WTC11 (cell line): ENCODE measurements at regions not wholly inside any gene's neighbourhood (a gene's known extent, or its start where the extent isn't known, plus 50 kb on each side); places are given as distances from the start of the nearest gene placed in this dataset.

Experiments used
- ATAC-seq: fragments of 200-7000 bp; cut with Tn5 transposase; 2 replicates; pipeline ENCODE4 v1.10.0; 2021; ENCODE audit warnings: mild to moderate bottlenecking, moderate library complexity
- CTCF ChIA-PET: fragments of 300-600 bp; sonication (Branson Sonifier 250); formaldehyde crosslinking; loops from one replicate; lab custom pipeline; 2021; ENCODE audit warnings: antibody characterized with exemption; lab: Charles Lee
- POLR2A ChIA-PET: fragments of 350-600 bp; sonication (Branson Sonifier 250); formaldehyde crosslinking; loops from one replicate; lab custom pipeline; 2021; ENCODE audit warnings: antibody characterized with exemption; lab: Charles Lee
- DNase-seq: peaks from one replicate; pipeline ENCODE4 v3.0.0; 2021; ENCODE audit warnings: low spot score
- H3K27ac Mint-ChIP-seq: 2 replicates; pipeline ENCODE4 v1.8.0; 2021; ENCODE audit warnings: mixed read lengths
- H3K27me3 Mint-ChIP-seq: 2 replicates; pipeline ENCODE4 v1.8.0; 2021; ENCODE audit warnings: low read depth, mild to moderate bottlenecking, moderate library complexity, mixed read lengths
- H3K36me3 Mint-ChIP-seq: 2 replicates; pipeline ENCODE4 v1.8.0; 2021; ENCODE audit warnings: mixed read lengths
- H3K4me1 Mint-ChIP-seq: 2 replicates; pipeline ENCODE4 v1.8.0; 2022; ENCODE audit warnings: mixed read lengths
- H3K4me3 Mint-ChIP-seq: 2 replicates; pipeline ENCODE4 v1.8.0; 2021; ENCODE audit warnings: mild to moderate bottlenecking, moderate library complexity, mixed read lengths
- H3K9me3 Mint-ChIP-seq: 2 replicates; pipeline ENCODE4 v1.8.0; 2021; ENCODE audit warnings: mixed read lengths
- ARID4B ChIP-seq: sonication (generic); formaldehyde crosslinking; IDR thresholded peaks from 2 replicates; pipeline ENCODE4 v1.8.0; 2023; ENCODE audit warnings: missing genetic modification reagents, mild to moderate bottlenecking, borderline replicate concordance
- ATF3 ChIP-seq: sonication (generic); formaldehyde crosslinking; conservative IDR thresholded peaks from 2 replicates; pipeline ENCODE4 v1.8.1; 2022; ENCODE audit warnings: mild to moderate bottlenecking, missing genetic modification reagents
- CBFB ChIP-seq: sonication (generic); formaldehyde crosslinking; IDR thresholded peaks from 2 replicates; pipeline ENCODE4 v1.8.1; 2022; ENCODE audit warnings: mild to moderate bottlenecking, low read depth, missing genetic modification reagents
- CDX4 ChIP-seq: fragments of 250-450 bp; sonication (Bioruptor Pico); IDR thresholded peaks from 2 replicates; pipeline ENCODE4 v1.9.0; 2021; ENCODE audit warnings: moderate library complexity, mild to moderate bottlenecking, inconsistent platforms, borderline replicate concordance
- CREM ChIP-seq: sonication (generic); formaldehyde crosslinking; IDR thresholded peaks from 2 replicates; pipeline ENCODE4 v1.8.1; 2022; ENCODE audit warnings: mild to moderate bottlenecking, missing genetic modification reagents, moderate library complexity
- E2F4 ChIP-seq: sonication (generic); formaldehyde crosslinking; IDR thresholded peaks from 2 replicates; pipeline ENCODE4 v1.8.1; 2022; ENCODE audit warnings: low read depth, mild to moderate bottlenecking, moderate library complexity, missing genetic modification reagents, borderline replicate concordance
- EMX1 ChIP-seq: fragments of 250-450 bp; sonication (Bioruptor Pico); IDR thresholded peaks from 2 replicates; pipeline ENCODE4 v1.8.0; 2021; ENCODE audit warnings: mild to moderate bottlenecking
- ETV6 ChIP-seq: sonication (generic); formaldehyde crosslinking; IDR thresholded peaks from 2 replicates; pipeline ENCODE4 v1.8.1; 2022; ENCODE audit warnings: mild to moderate bottlenecking, missing genetic modification reagents
- FOXP1 ChIP-seq: sonication (generic); formaldehyde crosslinking; IDR thresholded peaks from 2 replicates; pipeline ENCODE4 v1.8.0; 2022; ENCODE audit warnings: missing genetic modification reagents, mild to moderate bottlenecking, moderate library complexity, borderline replicate concordance
- IRF2 ChIP-seq: sonication (generic); formaldehyde crosslinking; IDR thresholded peaks from 2 replicates; pipeline ENCODE4 v1.8.0; 2022; ENCODE audit warnings: low read depth, missing genetic modification reagents, borderline replicate concordance
- KAT7 ChIP-seq: sonication (generic); formaldehyde crosslinking; IDR thresholded peaks from 2 replicates; pipeline ENCODE4 v1.8.1; 2023; ENCODE audit warnings: missing genetic modification reagents, mild to moderate bottlenecking, borderline replicate concordance
- MAX ChIP-seq: sonication (generic); formaldehyde crosslinking; IDR thresholded peaks from 2 replicates; pipeline ENCODE4 v1.8.0; 2022; ENCODE audit warnings: mild to moderate bottlenecking, missing genetic modification reagents
- NR1H2 ChIP-seq: sonication (generic); formaldehyde crosslinking; IDR thresholded peaks from 2 replicates; pipeline ENCODE4 v1.9.0; 2021; ENCODE audit warnings: mild to moderate bottlenecking, moderate library complexity, missing genetic modification reagents
- NR3C1 ChIP-seq: sonication (generic); formaldehyde crosslinking; conservative IDR thresholded peaks from 2 replicates; pipeline ENCODE4 v1.8.1; 2023; ENCODE audit warnings: low read depth, mild to moderate bottlenecking, missing genetic modification reagents
- PRDM15 ChIP-seq: sonication (generic); formaldehyde crosslinking; IDR thresholded peaks from 2 replicates; pipeline ENCODE4 v1.8.0; 2022; ENCODE audit warnings: missing genetic modification reagents
- PRRX2 ChIP-seq: fragments of 250-450 bp; sonication (Bioruptor Pico); IDR thresholded peaks from 2 replicates; pipeline ENCODE4 v1.8.0; 2021; ENCODE audit warnings: mild to moderate bottlenecking
- RELA ChIP-seq: sonication (generic); formaldehyde crosslinking; IDR thresholded peaks from 2 replicates; pipeline ENCODE4 v1.8.1; 2022; ENCODE audit warnings: missing genetic modification reagents, mild to moderate bottlenecking, borderline replicate concordance
- SP1 ChIP-seq: sonication (generic); formaldehyde crosslinking; conservative IDR thresholded peaks from 2 replicates; pipeline ENCODE4 v1.8.1; 2022; ENCODE audit warnings: missing genetic modification reagents
- TEAD1 ChIP-seq: sonication (generic); formaldehyde crosslinking; IDR thresholded peaks from 2 replicates; pipeline ENCODE4 v1.8.0; 2022; ENCODE audit warnings: mild to moderate bottlenecking, missing genetic modification reagents
- USF1 ChIP-seq: sonication (generic); formaldehyde crosslinking; IDR thresholded peaks from 2 replicates; pipeline ENCODE4 v1.8.0; 2022; ENCODE audit warnings: mild to moderate bottlenecking, missing genetic modification reagents
- ZNF121 ChIP-seq: sonication (generic); formaldehyde crosslinking; IDR thresholded peaks from 2 replicates; pipeline ENCODE4 v1.8.0; 2023; ENCODE audit warnings: missing genetic modification reagents
- ZNF138 ChIP-seq: sonication (generic); formaldehyde crosslinking; conservative IDR thresholded peaks from 2 replicates; pipeline ENCODE4 v1.8.1; 2022; ENCODE audit warnings: mild to moderate bottlenecking, moderate library complexity, missing genetic modification reagents
- ZNF423 ChIP-seq: fragments of 250-450 bp; sonication (Bioruptor Pico); IDR thresholded peaks from 2 replicates; pipeline ENCODE4 v2.1.2; 2022; ENCODE audit warnings: mild to moderate bottlenecking, moderate library complexity
- ZNF512 ChIP-seq: sonication (generic); formaldehyde crosslinking; IDR thresholded peaks from 2 replicates; pipeline ENCODE4 v1.8.1; 2022; ENCODE audit warnings: missing genetic modification reagents, borderline replicate concordance

- ChIA-PET CTCF (no interaction called here), POLR2A (no interaction called here)
- Mint-ChIP-seq H3K36me3 (no peaks in the 10 kb centered on the region), H3K4me3 (no peak overlapping the region), H3K9me3 (no peaks in the 10 kb centered on the region), H3K4me1 (peaks cover 31% of the 10 kb centered on the region), H3K27me3 (no peaks in the 10 kb centered on the region; the same call in 1 of the 2 replicates), H3K27ac (no peak overlapping the region)
- ATAC-seq, result no peak
- DNase-seq, result no peak
- TF ChIP-seq SP1 (no peak), KAT7 (CRISPR knock-in tag) (no peak), CBFB (CRISPR knock-in tag) (no peak), NR3C1 (no peak), IRF2 (CRISPR knock-in tag) (no peak), TEAD1 (no peak), FOXP1 (no peak), ARID4B (no peak), ETV6 (CRISPR knock-in tag) (no peak), PRDM15 (no peak), ZNF423 (CRISPR knock-in tag) (no peak), NR1H2 (no peak), ZNF121 (no peak), PRRX2 (no peak), USF1 (CRISPR knock-in tag) (no peak), RELA (CRISPR knock-in tag) (no peak), CDX4 (no peak)
- TF ChIP-seq, all 79 proteins: peak for 0
Observed at GRCh38 chr2:235216901-235217300, 265.1 kb downstream of the SH3BP4 start.

GRCh38 chr2:235217846-235218245 is 266.0 kb downstream of the SH3BP4 start:
- ChIA-PET POLR2A (no interaction called here), CTCF (no interaction called here)
- Mint-ChIP-seq H3K27me3 (no peaks in the 10 kb centered on the region; the same call in 1 of the 2 replicates), H3K36me3 (no peaks in the 10 kb centered on the region), H3K9me3 (no peaks in the 10 kb centered on the region), H3K27ac (no peak overlapping the region), H3K4me1 (peaks cover 21% of the 10 kb centered on the region), H3K4me3 (no peak overlapping the region)
- no peak for ATAC-seq
- DNase-seq, result no peak
- TF ChIP-seq MAX, result no peak
- TF ChIP-seq CREM (CRISPR knock-in tag), result no peak
- TF ChIP-seq E2F4 (CRISPR knock-in tag), result no peak
- no peak for TF ChIP-seq ZNF512 (CRISPR knock-in tag)
- no peak for TF ChIP-seq ZNF138 (CRISPR knock-in tag)
- TF ChIP-seq EMX1 (CRISPR knock-in tag), result no peak
- TF ChIP-seq ATF3 (CRISPR knock-in tag), result no peak
- TF ChIP-seq CDX4, result no peak
